AG09309 (cell line): ENCODE measurements at regions not wholly inside any gene's neighbourhood (a gene's known extent, or its start where the extent isn't known, plus 50 kb on each side); places are given as distances from the start of the nearest gene placed in this dataset.

Source experiments
- DNase-seq: peaks from one replicate; pipeline ENCODE4 v3.0.0-alpha.2; 2010; ENCODE audit warnings: low read depth
- H3K4me3 ChIP-seq: 2 replicates; pipeline ENCODE4 v1.5.1; 2011; ENCODE audit warnings: mild to moderate bottlenecking, low read depth, low read length, moderate library complexity; ENCODE audit not compliant: control insufficient read depth
- CTCF ChIP-seq: IDR thresholded peaks from 2 replicates; pipeline ENCODE4 v1.5.1; 2011; ENCODE audit warnings: mild to moderate bottlenecking, low read depth, low read length, inconsistent platforms; ENCODE audit not compliant: insufficient read depth, control insufficient read depth; ENCODE audit errors: missing control alignments

DNA sequence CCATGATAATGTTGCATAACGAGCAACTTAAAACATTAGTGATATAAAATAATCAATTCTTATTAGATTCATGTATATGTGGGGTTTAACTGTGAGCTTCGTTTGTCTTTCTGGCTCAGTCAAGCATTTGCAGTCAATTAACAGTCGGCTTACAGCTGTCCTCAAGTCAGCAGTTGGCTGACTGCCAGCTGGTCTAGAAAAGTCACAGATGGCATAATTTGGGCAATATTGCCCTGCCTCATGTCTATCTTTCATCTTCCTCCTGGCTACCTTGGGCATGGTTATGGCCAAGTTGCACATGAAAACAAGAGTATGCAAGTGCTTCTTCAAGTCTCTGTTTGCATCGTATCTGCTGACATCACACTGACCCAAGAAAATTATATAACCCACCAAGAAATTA lies 186.1 kb upstream of the ZWINT start:
- TF ChIP-seq CTCF: no peak
- H3K4me3 ChIP-seq: no peak overlapping the region
- no peak for DNase-seq

- TF ChIP-seq CTCF: no peak
- no peak for DNase-seq
- no peak overlapping the region for H3K4me3 ChIP-seq
These were observed 176.9 kb upstream of the ZWINT start for GRCh38 chr10:56537984-56538383.

DNA sequence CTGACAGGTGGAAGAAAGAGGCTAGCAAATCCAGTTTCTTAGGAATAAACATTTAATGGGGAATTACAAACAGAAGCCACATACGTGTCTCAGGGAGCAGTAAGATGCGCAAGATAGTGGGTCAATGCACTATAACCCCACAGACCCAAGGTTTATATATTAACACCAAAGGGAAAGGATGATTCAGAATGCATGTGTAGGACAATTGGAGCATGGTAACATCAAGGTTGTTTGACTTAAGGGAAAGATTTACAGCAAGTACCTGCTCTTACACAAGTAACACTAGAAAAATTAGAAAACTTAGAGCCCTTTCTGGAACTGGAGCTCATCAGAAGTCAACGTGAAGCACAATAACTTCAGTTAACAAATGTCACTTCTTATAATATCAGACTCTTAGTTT lies 161.1 kb upstream of the ZWINT start:
- H3K4me3 ChIP-seq: no peak overlapping the region
- DNase-seq: no peak
- TF ChIP-seq CTCF: no peak

GRCh38 chr10:56508562-56508961 lies 147.5 kb upstream of the ZWINT start:
- no peak overlapping the region for H3K4me3 ChIP-seq
- TF ChIP-seq CTCF: no peak
- DNase-seq: no peak

- no peak overlapping the region for H3K4me3 ChIP-seq
- no peak for DNase-seq
- TF ChIP-seq CTCF: no peak
These were observed 146.0 kb upstream of the ZWINT start for GRCh38 chr10:56507033-56507432.

DNA sequence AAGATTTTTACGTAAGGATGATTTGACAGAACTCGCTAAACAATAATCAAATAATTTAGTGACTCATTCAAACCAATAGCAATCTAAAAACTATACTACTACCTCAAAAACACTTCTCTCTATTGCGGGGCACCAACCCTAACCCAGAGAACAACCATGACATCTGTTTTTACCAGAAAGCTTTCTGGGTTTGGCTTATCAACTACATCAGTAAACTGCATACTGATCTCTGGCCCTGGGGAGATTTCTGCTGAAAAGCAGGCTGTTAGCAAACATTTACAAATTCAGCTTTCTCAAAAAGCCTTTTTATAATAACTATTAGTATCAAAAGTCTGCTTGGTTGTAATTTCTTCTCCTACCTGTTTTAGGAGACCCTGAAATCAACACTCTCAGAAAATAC lies 144.5 kb upstream of the ZWINT start:
- no peak for DNase-seq
- no peak overlapping the region for H3K4me3 ChIP-seq
- no peak for TF ChIP-seq CTCF

DNA sequence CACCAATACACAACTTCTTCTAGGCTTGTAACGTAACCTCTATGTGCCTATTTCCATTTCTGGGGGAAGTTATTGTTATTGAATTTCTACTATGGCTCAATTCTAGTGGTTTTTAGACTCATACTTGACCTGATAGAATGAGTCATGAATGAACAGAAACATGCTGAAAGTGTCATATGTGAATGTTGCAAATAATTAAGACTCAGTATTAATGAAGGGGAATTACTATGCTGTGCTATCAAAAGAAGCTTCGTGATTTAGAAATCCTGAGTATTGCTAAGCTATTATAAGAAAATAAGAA lies 135.1 kb upstream of the ZWINT start:
- TF ChIP-seq CTCF: no peak
- DNase-seq: no peak
- H3K4me3 ChIP-seq: no peak overlapping the region
